Endothelial cell of umbilical vein (primary cell): ENCODE measurements at regions not wholly inside any gene's neighbourhood (a gene's known extent, or its start where the extent isn't known, plus 50 kb on each side); places are given as distances from the start of the nearest gene placed in this dataset.

Experiments used
- EZH2 ChIP-seq: IDR thresholded peaks from 2 replicates; pipeline ENCODE4 v1.6.1; 2012; ENCODE audit warnings: borderline replicate concordance, low read depth, mild to moderate bottlenecking, moderate library complexity, low read length, inconsistent platforms; ENCODE audit not compliant: severe bottlenecking
- FOS ChIP-seq: IDR thresholded peaks from 2 replicates; pipeline ENCODE4 v1.6.1; 2011; ENCODE audit warnings: mild to moderate bottlenecking, low read length, moderate library complexity, borderline replicate concordance; ENCODE audit not compliant: insufficient read depth
- MYC ChIP-seq: IDR thresholded peaks from one replicate; pipeline ENCODE4 v1.6.1; 2011; ENCODE audit warnings: mild to moderate bottlenecking, low read depth, low read length
- POLR2A ChIP-seq: IDR thresholded peaks from 2 replicates; pipeline ENCODE4 v1.6.1; 2012; ENCODE audit warnings: low read depth, mild to moderate bottlenecking, control low read depth, low read length
- POLR2AphosphoS5 ChIP-seq: IDR thresholded peaks from 2 replicates; pipeline ENCODE4 v1.6.1; 2012; ENCODE audit warnings: low read depth, mild to moderate bottlenecking, control low read depth, low read length, moderate library complexity; ENCODE audit not compliant: insufficient read depth
- TF ChIP-seq, protein P1 (sequence below), 2 donors: IDR thresholded peaks; 1 replicate in 1 of 2; 2 replicates in 1 of 2; pipeline ENCODE4 v1.5.1; 2011; ENCODE audit warnings: low read length in 2 of 2, mild to moderate bottlenecking in 2 of 2, moderate library complexity in 2 of 2, control low read depth in 1 of 2, inconsistent platforms in 1 of 2, low read depth in 1 of 2; ENCODE audit not compliant: insufficient read depth in 1 of 2; ENCODE audit errors: extremely low read depth in 1 of 2

DNA sequence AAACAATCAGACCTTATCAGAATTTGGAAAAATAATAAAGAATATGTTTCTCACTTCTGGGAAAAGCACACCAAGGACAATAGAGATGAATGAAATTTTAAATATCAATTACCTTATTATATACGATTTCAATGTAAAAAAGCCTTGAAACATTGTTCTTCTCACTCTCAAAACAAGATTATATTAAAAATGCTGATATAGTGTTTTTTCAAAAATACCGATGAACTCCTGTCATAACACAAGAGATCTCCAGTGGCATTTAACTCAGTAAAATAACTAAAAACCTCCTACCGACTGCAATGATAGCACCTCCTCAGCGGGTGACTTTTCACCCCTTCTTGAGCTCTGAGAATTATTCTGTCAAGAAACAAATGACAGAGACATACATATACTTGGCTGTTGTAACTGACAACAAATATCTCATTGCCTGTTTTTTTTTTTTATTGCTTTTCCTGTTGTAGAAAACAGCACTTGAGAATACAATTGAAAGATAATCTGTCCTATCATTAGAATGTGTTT lies 1237.3 kb downstream of the C4orf33 start:
- TF ChIP-seq POLR2A: no peak
- TF ChIP-seq, protein P1, sequence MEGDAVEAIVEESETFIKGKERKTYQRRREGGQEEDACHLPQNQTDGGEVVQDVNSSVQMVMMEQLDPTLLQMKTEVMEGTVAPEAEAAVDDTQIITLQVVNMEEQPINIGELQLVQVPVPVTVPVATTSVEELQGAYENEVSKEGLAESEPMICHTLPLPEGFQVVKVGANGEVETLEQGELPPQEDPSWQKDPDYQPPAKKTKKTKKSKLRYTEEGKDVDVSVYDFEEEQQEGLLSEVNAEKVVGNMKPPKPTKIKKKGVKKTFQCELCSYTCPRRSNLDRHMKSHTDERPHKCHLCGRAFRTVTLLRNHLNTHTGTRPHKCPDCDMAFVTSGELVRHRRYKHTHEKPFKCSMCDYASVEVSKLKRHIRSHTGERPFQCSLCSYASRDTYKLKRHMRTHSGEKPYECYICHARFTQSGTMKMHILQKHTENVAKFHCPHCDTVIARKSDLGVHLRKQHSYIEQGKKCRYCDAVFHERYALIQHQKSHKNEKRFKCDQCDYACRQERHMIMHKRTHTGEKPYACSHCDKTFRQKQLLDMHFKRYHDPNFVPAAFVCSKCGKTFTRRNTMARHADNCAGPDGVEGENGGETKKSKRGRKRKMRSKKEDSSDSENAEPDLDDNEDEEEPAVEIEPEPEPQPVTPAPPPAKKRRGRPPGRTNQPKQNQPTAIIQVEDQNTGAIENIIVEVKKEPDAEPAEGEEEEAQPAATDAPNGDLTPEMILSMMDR (IDR thresholded peaks at IDR 0.05; ENCODE audit: extremely low read depth in 1 of 2, insufficient read depth in 1 of 2, low read depth in 1 of 2, low read length in 2 of 2): no peak
- no peak for TF ChIP-seq EZH2
- TF ChIP-seq FOS: no peak
- no peak for TF ChIP-seq POLR2AphosphoS5
- no peak for TF ChIP-seq MYC
